ENCODE measurements at regions not wholly inside any gene's neighbourhood (a gene's known extent, or its start where the extent isn't known, plus 50 kb on each side); places are given as distances from the start of the nearest gene placed in this dataset.

- TF ChIP-seq SIN3A (IDR thresholded peaks at IDR 0.05; ENCODE audit: borderline replicate concordance, insufficient read depth, low read length) (no peak), POLR2AphosphoS5 (IDR thresholded peaks at IDR 0.05; ENCODE audit: low read depth, low read length) (no peak), REST (IDR thresholded peaks at IDR 0.05; ENCODE audit: insufficient read depth in 1 of 2, low read depth in 2 of 2, low read length in 2 of 2) (no peak), TAF1 (IDR thresholded peaks at IDR 0.05; ENCODE audit: borderline replicate concordance, insufficient read depth, low read length) (no peak), FOXP2 (optimal IDR thresholded peaks at IDR 0.05; ENCODE audit: borderline replicate concordance, extremely low read depth, extremely low read length, insufficient read depth) (no peak)
These were observed 82.4 kb downstream of the NR2F2 start for GRCh38 chr15:96412906-96413231.

Data from PFSK-1 (cell line).